HL-60/S4 (cell line): ENCODE measurements at regions not wholly inside any gene's neighbourhood (a gene's known extent, or its start where the extent isn't known, plus 50 kb on each side); places are given as distances from the start of the nearest gene placed in this dataset.
"Not testable (repeated sequence)": the region's sequence is repeated elsewhere in the genome, so short reads cannot be mapped to it uniquely, and the experiment has no call there.

Source experiments
- in situ Hi-C: fragments of 300-500 bp; cut with MboI; formaldehyde crosslinking; loops from 2 replicates; pipeline ENCODE4 v1.14.3; 2022; ENCODE audit warnings: low sequenced_read_pairs

DNA sequence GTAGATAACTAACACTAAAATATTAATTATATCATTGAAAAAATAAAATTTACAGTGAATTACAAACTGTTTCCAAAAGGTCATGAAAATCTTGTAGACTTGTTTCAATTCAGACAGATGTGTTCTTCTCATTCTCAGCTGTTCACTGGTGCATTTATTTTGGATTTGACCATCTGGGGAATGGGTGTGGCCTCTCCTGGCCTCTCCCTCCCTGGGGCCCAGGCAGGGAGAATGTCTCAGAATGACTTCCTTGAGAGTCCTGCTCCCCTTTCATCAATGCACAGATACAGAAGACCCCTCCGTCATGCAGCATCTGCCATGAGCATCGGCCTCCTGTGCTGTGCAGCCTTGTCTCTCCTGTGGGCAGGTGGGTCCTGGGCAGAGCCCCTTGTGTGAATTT lies 192.8 kb upstream of the PRSS58 start:
- in situ Hi-C loops, result no loop called here

DNA sequence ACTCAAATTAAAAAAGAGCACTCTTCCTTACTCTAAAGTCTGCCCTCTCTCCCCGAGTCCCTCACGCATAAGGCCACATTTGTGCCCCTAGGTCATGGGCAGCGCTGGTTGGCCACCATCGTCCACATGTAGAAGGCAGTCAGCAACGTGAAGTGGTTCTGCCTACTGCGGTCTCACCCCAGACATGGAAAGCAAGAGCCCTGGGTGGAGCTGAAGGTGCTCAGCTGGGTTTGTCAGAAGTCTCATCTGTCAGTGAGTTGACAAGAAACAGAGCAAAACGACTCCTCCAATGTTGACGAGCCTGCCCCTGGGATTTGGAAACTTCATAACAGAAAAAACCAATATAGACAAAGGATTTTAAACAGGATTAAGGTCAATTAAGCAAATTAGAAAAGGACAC lies 192.3 kb upstream of the PRSS58 start:
- in situ Hi-C loops, result no loop called here

DNA sequence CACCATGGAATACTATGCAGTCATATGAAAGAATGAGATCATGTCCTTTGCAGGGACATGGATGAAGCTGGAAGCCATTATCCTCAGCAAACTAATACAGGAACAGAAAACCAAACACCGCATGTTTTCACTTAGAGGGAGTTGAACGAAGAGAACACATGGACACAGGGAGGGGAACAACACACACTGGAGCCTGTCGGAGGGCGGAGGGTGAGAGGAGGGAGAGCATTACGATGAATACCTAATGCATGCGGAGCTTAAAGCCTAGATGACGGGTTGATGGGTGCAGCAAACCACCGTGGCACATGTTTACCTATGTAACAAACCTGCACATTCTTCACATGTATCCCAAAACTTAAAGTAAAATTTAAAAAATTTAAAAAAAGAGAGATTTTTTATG lies 191.0 kb upstream of the PRSS58 start:
- in situ Hi-C loops, result not testable (repeated sequence)

DNA sequence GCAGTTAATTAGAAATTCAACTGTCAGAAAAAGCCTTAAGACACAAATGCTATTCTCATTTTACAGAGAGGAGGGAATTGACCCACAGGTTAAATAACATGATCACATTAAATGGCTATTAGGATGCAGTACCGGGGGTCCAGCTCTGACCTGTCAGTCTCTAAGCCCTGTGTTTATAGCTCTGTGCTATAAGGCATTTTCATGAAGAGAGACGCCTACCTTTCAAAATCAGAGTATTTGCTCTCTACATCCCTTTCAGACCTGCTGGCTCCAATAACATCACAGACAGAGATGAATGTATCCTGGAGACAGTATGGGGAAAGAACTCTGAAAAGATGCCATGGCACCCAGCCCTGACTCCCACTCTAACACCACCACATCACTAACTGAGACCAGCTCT lies 189.9 kb upstream of the PRSS58 start:
- in situ Hi-C loops, result no loop called here

DNA sequence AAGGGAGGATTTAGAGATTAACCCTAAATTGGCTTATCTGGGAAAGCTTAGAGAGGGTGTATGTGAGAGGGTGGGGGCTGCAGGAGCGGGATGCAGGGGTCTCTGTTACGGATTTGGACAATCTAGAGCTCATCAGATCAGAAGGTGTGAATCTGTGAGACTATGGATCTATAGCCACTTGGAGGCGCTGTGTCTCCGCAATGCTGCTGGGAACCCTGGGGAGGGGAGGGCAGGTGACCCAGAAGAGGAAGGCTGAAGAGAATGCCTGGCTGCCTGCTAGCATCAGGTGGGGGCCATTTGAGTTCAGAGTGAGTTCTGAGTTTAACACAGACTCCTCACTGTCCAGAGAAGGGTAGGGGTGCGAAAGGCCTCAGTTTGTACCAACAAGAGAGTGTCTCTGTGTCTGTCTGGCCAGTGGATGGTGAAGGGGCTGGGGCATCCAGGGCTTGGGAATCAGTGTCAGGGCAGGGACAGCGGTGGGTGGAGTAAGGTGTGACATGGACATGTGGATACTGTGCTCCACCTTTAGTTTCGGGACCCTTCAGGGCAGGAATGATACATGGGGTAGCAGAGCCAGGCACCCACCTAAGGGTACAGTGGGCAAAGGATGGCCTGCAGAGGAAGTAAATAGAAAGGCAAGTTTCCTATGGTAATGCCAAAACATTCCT lies 187.3 kb upstream of the PRSS58 start:
- in situ Hi-C loops, result no loop called here

DNA sequence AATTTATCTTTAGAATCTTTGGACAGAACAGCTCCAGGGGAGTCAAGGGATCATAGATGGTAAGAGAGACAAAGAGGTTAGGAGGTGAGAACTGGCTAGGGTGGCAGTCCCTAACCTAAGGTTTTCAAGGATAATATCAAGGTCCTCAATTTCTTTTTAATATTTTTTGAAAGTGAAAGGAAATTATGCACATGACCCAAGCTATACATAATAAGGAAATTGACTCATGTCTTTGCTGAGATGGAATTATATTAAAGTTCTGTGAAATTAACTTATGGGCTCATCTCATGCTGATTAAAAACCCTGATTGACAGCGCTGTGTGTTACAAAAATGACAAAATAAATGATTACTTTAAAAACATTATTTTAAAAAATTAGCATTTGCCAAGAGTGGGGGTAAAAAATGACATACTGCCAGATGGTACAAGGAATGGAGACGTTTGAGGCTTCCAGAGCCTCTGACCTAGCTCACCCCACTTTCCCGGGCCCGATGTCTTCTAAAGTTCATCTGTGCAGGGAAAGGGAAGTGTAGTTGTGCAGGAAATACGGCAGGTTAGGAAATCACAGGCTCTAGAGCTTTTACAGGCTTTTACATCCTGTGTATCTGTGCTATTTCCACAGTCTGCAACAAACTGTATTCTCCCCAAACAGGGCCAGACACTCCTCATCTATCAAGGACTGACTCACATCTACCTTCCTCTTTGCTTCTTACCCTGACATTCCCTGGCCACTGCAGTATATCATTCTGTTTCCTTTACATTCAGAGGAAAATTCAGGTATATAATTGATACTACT lies 185.6 kb upstream of the PRSS58 start:
- in situ Hi-C loops, result no loop called here

DNA sequence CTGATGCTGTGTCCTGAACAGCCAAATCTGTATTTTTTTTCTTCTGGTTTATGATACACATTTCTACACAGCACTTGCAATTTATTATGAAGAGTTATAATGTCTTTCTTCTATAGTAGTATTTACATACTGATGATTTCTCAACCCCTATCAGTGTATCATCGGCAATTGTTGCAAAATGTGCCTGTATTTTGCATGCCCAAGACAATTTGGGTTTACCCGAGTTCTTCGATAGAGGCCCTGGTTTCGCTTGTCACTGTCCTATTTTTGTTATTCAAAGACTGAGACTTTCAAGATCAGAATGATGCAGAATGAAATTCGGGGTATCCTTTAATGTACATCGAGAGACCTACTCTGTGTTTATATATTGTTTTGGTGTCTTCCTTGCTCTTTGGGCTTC lies 184.5 kb upstream of the PRSS58 start:
- in situ Hi-C loops, result no loop called here

DNA sequence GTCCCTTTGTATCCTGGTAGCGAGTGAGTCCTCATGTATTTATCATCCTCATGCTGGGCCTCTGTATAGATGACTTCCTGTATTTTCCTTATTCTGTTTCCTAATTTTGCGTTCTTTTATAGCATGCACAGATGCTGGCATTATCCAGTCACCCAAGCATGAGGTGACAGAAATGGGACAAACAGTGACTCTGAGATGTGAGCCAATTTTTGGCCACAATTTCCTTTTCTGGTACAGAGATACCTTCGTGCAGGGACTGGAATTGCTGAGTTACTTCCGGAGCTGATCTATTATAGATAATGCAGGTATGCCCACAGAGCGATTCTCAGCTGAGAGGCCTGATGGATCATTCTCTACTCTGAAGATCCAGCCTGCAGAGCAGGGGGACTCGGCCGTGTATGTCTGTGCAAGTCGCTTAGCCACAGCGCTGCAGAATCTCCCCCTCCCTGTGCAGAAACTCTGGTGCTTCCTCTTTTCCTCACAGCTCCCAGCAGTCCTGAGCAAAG lies 183.1 kb upstream of the PRSS58 start:
- in situ Hi-C loops, result no loop called here

DNA sequence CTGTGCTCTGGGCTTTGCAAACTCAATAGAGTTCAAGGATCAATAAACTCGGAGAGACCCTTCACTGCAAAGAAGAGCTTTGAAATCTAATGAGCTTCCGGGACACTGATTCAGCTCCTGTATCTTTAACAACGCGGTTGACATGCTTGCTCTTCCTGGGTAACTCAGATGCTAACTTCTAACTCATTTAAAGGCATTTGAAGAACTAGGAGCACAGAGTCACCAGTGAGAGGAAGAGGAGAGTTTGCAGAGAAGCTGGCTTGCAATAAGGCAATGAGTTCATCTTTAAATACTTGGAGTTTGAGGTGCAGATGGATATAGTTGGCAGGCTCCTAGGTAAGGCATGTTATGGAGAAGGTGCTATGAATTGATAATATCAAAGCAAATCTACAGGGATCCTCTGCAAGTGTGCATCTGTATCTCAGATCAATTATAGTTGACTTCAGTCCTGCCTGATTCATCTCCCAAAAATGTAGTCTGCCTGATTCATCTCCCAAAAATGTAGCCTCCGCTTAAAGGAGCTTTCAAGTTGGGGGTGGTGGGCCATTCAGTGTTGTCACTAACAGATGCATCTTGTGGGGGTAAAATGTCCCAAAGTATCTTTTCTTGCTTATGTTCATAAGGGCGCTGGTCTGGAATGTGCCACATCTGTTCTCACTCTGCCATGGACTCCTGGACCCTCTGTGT lies 182.5 kb upstream of the PRSS58 start:
- in situ Hi-C loops, result no loop called here

DNA sequence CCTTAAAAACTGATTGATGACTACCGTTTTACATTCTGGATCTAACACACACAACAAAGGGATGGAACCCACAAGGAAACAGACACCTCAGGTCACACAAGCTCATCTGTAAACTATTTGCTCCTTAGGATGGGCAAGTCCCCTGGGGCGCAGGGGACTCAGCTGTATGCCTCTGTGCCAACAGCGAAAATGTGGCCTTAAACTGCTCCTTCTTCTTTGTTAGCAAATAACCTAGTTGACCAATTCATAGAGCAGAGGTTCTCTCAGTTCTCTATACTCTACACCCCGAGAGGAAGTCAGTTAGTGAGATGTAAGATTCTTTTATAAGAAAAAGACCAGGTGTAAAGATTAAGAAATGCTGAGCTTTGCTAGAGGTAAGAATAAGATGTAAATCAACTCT lies 181.9 kb upstream of the PRSS58 start:
- in situ Hi-C loops, result no loop called here

DNA sequence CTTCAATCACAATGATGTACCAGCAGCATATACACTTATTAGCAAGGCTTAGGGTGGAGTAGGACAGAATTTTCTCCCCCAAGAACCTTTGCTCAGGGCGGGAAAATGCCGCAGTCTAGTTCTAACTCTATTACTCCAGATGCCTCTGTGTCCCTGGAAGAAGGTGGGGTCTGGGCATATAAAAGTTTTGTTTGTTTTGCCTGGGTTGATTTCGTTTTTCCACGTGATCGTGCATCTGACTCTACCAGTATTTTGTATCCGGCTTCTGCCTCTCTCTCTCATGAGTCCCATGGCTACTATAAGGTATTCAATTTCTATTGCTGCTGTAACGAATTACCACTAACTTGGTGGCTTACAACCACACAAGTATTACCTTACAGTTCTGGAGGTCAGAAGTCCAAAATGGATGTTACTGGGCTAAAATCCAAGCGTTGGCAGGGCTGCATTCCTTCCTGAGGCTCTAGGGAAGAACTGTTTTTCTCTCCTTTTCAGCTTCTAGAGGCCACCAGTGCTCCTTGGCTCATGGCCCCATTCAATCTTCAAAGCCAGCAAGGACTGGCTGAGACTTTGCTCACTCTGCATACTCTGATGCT lies 181.2 kb upstream of the PRSS58 start:
- in situ Hi-C loops, result no loop called here

DNA sequence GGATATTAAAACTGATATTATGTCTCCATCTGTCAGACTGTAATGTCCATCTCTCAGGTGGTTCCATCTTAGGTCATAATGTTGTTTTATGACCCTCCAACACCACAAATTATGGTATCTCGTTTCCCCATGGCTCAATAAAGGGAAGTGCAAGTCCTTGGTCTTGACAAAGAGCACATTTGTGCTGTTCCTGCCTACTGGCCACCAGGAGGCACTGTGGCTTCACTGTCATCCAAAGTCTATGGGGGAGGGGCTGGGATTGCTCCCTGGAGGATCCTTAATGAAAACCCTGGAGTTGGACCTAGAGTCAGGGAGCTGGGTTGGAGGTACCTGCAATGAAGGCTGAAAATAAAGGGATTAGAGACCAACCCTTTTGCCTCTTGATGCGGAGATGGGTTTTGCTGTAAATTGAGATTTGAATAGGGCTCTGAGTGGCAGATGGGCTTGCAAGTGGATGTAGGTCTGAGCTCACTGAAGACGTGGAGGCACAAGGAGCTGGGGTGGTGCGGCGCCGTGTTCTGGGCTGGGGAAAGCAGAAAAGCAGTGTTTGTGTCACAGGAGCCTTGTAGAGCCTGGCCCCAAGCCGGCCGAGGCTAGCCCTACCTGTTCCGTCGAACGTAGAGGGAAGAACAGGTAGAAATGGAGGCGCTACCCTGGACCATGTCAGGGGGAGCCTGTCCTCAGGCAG lies 180.5 kb upstream of the PRSS58 start:
- in situ Hi-C loops, result no loop called here

DNA sequence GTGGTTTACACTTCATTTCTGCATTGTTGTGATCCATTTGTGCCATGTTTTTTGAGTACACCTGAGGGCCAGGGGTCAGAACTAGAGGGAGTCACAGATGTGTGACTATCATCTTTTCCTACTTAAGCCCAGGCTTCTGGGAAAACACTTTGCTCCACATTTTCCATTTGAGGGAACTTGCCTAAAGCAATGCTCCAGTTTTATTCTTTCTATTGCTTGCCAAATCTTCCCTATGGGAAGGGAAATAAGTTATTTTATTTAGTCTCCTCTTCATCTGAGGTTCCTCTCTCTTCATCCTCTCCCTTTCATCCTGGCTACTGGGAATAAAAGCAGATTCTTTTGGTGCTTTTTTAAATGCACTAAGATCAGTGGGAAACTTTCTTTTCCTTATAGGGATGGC lies 179.9 kb upstream of the PRSS58 start:
- in situ Hi-C loops, result no loop called here

DNA sequence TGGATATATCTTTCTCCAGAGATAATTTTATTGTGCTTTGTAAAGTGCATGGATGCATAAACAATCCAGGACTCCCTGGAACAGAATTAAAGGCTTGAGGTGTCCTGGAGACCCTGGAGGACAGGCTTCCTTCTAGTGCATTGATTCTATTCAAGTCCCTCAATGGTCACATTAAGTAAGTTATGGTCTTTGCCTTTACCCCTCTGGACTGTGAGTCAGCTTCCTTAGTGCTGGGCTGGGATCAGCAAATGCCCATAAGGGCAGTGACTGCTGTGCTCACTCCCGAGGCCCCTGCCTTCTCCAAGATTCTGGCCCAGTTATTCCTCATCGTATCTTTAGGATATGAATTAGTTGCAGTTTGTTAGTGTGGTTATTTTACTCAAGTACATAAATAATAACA lies 178.7 kb upstream of the PRSS58 start:
- in situ Hi-C loops, result no loop called here

DNA sequence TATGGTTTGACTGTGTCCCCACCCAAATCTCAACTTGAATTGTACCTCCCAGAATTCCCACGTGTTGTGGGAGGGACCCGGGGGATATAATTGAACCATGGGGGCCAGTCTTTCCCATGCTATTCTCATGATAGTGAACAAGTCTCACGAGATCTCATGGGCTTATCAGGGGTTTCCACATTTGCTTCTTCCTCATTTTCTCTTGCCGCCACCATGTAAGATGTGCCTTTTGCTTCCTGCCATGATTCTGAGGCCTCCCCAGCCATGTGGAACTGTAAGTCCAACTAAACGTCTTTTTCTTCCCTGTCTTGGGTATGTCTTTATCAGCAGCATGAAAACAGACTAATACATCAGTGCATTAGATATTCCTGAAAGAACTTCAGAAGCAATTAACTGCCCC lies 177.7 kb upstream of the PRSS58 start:
- in situ Hi-C loops, result not testable (repeated sequence)

DNA sequence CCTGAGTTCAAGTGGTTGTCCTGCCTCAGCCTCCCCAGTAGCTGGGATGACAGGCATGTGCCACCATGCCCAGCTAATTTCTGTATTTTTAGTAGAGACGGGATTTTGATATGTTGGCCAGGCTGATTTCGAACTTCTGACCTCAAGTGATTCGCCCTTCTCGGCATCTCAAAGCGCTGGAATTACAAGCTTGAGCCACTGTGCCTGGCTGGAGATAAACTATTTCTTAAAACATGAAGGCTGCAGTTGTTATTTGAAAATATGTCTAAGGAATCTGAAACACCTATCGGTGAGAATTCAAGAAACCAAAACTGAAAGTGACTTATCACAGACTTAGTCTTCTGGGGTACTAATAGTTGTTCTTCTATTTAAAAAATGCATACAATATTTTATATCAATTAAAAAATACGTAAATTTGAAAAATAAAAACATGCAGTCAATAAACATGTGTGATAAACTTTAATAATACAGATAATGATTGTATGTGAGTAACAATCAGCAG lies 176.9 kb upstream of the PRSS58 start:
- in situ Hi-C loops, result no loop called here

DNA sequence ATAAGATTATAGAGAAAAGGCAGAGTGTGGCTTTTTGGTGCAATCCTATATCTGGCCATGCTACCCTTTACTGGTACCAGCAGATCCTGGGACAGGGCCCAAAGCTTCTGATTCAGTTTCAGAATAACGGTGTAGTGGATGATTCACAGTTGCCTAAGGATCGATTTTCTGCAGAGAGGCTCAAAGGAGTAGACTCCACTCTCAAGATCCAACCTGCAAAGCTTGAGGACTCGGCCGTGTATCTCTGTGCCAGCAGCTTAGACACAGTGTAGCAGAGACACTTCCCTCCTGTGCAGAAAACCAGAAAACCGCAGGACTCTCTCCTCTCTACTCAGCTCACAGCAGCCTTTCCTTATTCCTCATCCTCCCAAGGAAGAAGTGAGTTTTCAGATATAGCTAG lies 176.3 kb upstream of the PRSS58 start:
- in situ Hi-C loops, result not testable (repeated sequence)

DNA sequence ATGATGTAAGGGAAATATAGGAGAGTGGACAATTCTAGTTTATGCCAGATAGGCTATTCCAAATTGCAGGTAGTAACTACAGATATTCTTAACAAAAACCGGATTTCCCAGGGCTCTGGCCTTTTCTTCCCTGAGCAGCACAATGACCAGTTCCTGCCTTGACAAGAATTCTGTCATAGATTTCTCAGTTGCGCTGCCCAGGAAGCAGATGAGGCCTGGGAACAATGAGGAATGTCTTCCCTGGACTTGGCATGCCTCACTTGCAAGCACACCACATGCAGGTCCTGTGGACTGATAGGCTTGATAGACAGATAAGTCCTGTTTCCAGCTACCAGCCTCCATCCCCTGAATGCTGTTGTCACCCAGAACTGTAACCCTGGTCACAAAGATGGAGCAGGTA lies 174.5 kb upstream of the PRSS58 start:
- in situ Hi-C loops, result no loop called here

DNA sequence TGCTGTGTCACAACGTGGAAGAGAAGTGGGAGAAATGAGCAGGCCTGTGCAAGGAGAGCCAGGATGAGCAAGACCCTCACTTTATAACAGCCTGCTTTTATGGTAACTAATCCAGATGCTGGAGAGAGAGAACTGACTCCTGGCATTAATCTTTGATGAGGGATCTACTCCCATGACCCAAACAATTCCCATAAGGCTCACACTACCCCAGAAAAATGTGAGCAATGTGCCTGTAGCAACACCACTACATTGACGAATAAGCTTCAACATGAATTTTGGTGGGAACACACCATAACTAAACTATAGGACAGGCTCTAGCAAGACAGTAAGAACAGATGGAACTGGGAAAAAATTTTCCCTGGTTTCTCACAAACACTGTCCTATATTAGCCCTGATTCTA lies 173.6 kb upstream of the PRSS58 start:
- in situ Hi-C loops, result no loop called here

DNA sequence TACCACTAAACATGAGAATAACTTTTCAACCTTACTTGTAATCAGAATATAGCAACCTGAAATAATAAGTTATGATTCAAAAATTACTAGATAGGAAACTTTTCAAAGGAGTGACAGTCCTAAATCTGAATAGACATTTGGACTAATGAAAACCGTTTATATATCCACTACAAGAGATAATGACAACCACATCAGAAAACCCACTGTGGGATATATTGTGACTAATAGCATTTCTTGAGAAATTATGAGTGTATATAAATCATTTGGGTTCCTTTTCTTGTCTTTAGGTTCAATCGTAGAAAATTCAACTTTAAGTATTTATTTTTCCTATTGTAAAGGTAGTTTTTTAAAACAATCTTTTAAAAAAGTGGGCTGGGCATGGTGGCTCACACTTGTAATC lies 170.2 kb upstream of the PRSS58 start:
- in situ Hi-C loops, result no loop called here

DNA sequence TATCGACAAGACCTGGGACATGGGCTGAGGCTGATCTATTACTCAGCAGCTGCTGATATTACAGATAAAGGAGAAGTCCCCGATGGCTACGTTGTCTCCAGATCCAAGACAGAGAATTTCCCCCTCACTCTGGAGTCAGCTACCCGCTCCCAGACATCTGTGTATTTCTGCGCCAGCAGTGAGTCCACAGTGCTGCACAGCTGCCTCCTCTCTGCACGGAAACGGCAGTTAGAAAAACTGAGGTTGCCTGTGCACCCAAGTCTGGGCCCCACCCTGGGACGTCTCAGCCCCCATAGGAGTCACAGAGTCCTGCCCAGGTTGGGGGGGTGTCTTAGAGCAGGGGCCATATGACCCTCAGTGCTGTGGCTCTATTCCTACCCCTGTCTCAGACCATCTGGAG lies 167.4 kb upstream of the PRSS58 start:
- in situ Hi-C loops, result no loop called here
